HFF-Myc (cell line): ENCODE measurements at regions not wholly inside any gene's neighbourhood (a gene's known extent, or its start where the extent isn't known, plus 50 kb on each side); places are given as distances from the start of the nearest gene placed in this dataset.
"Not testable (repeated sequence)": the region's sequence is repeated elsewhere in the genome, so short reads cannot be mapped to it uniquely, and the experiment has no call there.

ENCODE experiments used
- DNase-seq: peaks from one replicate; pipeline ENCODE4 v3.0.0-alpha.2; 2011; ENCODE audit warnings: low read depth; ENCODE audit errors: extremely low read depth
- H3K4me3 ChIP-seq: replicated peaks from 2 replicates; pipeline ENCODE4 v1.5.1; 2011; ENCODE audit warnings: low read depth, mild to moderate bottlenecking, control low read depth, low read length
- TF ChIP-seq, protein P1 (sequence below): IDR thresholded peaks from 2 replicates; pipeline ENCODE4 v1.5.1; 2012; ENCODE audit warnings: mild to moderate bottlenecking, low read depth, low read length, control low read depth; ENCODE audit errors: missing control alignments

DNA sequence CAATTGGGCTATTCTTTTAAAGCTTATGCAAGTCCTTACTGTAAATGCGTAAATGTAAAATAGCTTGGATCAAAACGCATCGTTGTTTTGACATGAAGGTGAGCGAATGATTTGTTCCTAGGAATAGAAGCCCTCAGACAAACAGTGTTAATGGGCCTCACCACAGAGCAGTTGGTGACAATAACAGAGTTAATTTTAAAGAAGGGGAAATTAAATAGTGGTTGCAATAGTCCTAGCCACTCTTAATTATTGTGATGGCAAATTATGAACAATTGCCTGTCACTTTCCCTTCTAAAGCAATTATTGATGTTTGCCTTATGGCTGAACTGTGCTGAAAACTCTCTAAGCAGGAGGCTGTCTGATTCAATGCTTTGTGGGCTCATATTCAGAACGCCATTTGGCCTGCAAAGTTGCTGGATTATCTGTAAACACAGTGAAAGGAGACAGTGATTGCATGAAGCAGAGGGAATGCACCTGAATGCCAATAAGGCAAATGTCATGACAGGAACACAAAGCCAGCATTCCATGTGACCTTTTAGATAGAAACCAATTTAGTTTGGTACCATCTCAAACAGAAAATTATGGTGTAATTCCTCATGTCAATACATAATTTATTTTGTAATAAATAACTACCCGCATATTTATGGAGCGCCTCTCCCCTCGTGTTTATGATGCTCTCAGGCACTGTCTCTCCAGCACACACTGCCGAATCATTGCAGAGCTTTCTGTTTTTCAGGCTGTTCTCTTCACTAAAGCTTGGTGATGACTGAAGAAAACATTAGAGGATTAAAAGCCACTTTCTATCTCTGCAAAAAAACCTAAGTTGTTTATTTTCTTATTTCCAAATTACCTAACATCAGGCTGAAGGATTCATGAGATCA, 387.5 kb downstream of the HACE1 start:
- TF ChIP-seq, protein P1, sequence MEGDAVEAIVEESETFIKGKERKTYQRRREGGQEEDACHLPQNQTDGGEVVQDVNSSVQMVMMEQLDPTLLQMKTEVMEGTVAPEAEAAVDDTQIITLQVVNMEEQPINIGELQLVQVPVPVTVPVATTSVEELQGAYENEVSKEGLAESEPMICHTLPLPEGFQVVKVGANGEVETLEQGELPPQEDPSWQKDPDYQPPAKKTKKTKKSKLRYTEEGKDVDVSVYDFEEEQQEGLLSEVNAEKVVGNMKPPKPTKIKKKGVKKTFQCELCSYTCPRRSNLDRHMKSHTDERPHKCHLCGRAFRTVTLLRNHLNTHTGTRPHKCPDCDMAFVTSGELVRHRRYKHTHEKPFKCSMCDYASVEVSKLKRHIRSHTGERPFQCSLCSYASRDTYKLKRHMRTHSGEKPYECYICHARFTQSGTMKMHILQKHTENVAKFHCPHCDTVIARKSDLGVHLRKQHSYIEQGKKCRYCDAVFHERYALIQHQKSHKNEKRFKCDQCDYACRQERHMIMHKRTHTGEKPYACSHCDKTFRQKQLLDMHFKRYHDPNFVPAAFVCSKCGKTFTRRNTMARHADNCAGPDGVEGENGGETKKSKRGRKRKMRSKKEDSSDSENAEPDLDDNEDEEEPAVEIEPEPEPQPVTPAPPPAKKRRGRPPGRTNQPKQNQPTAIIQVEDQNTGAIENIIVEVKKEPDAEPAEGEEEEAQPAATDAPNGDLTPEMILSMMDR = no peak
- no peak overlapping the region for H3K4me3 ChIP-seq
- DNase-seq = no peak

DNA sequence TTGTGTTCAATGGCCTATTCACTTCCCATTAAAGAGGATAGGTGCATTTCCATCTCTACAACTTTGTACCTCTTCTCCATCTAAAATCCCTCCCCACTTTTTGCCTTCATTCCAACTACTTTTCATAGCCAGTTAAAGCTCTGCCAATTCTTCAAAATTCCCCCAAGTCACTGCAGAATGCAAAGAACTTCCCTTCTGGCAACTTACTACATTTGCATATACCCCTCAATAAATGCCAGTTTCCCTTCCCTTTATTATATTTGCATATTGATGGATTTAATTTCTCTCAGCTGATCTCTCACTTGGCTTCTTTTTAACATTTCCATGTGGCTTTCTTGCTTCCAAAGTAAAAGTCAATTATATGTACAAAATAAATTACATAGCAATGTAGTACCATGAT, 393.4 kb downstream of the HACE1 start:
- no peak overlapping the region for H3K4me3 ChIP-seq
- DNase-seq = no peak
- TF ChIP-seq, protein P1 = no peak

DNA sequence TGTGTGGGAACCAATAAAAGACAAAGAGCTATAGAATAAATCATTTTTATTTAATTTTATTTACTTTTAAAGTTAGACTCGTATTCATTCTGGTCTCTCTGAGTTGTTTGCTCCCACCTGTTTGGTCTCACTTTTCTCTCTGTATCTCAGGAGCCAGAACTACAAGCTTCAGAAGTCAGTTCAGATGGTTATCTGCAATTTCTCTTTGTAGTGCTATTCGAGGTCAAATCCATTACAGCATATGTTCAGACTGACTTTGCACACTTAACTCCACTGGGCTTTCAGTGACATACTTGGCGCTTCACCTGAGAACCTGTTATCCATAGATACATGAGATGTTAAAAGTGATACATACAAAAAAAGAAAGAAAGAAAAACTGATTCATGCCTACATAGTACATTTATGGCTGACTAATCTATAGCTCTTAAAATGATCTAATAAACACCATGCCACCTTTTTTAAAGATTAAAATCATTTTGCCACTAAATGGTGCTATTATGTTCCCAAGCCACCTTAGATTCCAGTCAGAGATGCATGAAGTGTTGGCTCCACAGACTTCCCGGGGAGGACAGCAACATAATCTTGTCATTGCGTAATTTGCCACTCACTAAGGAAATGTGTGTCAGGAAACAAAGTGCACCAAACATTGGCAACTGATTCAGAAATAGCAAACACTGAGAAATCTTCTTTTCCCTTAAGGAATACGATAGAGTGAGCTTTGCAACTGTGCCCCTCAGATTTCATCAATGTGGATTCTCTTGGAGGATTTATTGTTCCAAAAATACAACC, 396.7 kb downstream of the HACE1 start:
- TF ChIP-seq, protein P1 = no peak
- no peak for DNase-seq

DNA sequence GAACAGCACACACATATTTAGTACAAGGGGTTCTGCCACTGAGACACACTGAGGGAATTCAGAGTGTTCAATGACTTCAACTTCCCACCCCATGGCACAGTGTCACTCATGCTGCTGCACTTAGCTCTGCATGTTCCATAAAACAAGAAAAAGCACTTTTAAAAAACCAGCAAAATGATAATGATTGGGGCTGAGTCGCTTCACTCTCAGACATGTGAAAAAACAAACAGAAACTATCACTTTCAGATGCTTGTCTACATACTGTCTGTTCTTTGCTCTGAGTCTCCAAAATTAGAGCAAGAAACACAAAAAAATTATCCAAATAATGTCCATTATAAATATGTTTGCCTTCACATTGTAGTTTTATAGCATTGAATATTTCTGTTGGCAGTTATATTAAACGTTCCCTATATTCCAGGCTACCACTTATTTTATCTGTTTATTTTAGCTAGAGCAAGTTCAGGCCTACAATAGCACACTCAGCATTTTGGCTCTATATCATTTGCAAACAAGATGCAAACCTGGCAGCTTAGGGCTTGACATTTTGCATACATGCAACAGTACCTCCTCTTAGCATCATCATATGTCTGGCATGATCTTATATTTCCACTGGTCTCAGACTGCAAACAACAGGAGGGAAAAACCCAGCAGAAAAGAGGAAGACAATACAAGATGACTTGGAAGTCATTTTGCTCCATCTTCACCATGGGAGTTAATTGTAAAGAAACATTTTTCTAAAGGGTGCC, 398.8 kb downstream of the HACE1 start:
- H3K4me3 ChIP-seq = no peak overlapping the region
- no peak for DNase-seq
- TF ChIP-seq, protein P1 = no peak

More for the DNA sequence above, 396.7 kb downstream of the HACE1 start:
- H3K4me3 ChIP-seq = no peak overlapping the region

DNA sequence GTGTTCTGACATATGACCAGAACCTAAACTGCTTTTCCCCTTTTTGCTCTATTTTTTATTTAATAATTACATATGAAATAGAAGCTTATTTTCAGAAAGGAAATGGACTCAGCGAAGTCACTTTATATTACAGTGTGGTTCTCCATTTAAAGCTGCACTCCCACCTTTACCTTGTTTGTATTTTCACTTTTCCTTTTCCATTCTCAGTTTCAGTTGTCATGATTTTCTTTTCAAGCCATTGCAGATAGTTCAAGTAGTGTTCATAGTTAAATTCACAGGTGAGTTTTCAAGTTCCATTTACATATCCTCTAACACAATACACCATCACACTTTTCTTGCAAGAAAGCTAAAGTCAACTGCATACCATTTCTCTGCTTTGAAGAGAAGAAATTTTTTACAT, 400.2 kb downstream of the HACE1 start:
- H3K4me3 ChIP-seq = no peak overlapping the region
- no peak for DNase-seq
- TF ChIP-seq, protein P1 = no peak

DNA sequence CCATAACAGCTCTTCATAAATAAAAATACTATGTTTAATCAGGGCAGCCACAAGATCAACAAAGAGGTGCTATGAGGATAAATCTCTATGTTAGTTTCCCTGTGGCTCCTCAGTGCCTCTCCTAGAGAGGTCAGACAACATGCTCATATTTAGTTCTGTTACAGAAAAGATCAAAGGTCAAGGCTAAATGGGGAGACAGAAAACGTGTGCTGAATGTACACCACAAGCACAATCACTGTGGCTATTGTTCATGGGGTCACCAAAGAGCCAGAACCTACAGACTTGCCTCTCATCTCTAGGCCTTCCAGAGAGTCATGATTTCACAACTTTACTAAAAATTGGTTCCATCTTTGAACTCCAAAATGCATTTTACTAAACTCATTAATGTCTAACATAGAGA, 409.8 kb downstream of the HACE1 start:
- TF ChIP-seq, protein P1 = no peak
- no peak overlapping the region for H3K4me3 ChIP-seq
- no peak for DNase-seq

DNA sequence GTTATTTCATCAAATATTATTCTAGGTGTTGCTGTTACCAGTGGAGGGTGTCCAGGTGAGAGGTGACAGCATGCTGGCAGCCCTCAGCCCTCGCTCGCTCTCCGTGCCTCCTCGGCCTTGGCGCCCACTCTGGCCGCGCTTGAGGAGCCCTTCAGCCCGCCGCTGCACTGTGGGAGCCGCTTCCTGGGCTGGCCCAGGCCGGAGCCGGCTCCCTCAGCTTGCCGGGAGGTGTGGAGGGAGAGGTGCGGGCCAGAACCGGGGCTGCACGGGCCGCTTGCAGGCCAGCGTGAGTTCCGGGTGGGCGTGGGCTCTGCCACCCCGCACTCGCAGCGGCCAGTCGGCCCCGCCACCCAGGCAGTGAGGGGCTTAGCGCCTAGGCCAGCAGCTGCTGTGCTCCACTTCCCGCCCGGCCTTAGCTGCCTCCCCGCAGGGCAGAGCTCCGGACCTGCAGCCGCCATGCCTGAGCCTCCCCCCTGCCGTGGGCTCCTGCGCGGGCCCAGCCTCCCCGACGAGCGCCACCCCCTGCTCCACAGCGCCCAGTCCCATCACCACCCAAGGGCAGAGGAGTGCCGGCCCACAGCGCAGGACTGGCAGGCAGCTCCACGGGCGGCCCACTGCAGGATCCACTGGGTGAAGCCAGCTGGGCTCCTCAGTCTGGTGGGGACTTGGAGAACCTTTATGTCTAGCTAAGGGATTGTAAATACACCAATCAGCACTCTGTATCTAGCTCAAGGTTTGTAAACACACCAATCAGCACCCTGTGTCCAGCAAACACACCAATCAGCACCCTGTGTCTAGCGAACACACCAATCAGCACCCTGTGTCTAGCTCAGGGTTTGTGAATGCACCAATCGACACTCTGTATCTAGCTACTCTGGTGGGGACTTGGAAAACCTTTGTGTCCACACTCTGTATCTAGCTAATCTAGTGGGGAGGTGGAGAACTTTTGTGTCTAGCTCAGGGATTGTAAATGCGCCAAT, 413.3 kb downstream of the HACE1 start:
- H3K4me3 ChIP-seq, DNase-seq: not testable (repeated sequence)
